GM18868 (cell line): ENCODE measurements at regions not wholly inside any gene's neighbourhood (a gene's known extent, or its start where the extent isn't known, plus 50 kb on each side); places are given as distances from the start of the nearest gene placed in this dataset.
A peak's percentile ranks its signal among the peaks of the same experiment; 100 is the strongest.
"Not testable (repeated sequence)": the region's sequence is repeated elsewhere in the genome, so short reads cannot be mapped to it uniquely, and the experiment has no call there.

Experiments used
- ATAC-seq: cut with Tn5 transposase; IDR thresholded peaks from one replicate; pipeline ENCODE4 v1.9.1; 2021; ENCODE audit warnings: mild to moderate bottlenecking, moderate library complexity; ENCODE audit not compliant: unreplicated experiment

GRCh38 chr13:61670384-61671161, 254.9 kb upstream of the PCDH20 start:
- no peak for ATAC-seq

- no peak for ATAC-seq
These were observed 249.4 kb upstream of the PCDH20 start for GRCh38 chr13:61664801-61665705.

- no peak for ATAC-seq
These were observed 238.8 kb upstream of the PCDH20 start for GRCh38 chr13:61654481-61654880.

- ATAC-seq, result no peak
These were observed 232.9 kb upstream of the PCDH20 start for GRCh38 chr13:61648547-61648946.

GRCh38 chr13:61612192-61612591, 196.5 kb upstream of the PCDH20 start:
- no peak for ATAC-seq

GRCh38 chr13:61608138-61608537, 192.5 kb upstream of the PCDH20 start:
- no peak for ATAC-seq

GRCh38 chr13:61600360-61601033, 184.8 kb upstream of the PCDH20 start:
- ATAC-seq, result no peak

GRCh38 chr13:61592489-61592888, 176.8 kb upstream of the PCDH20 start:
- no peak for ATAC-seq

GRCh38 chr13:61575973-61576372, 160.3 kb upstream of the PCDH20 start:
- no peak for ATAC-seq

- no peak for ATAC-seq
These were observed 148.0 kb upstream of the PCDH20 start for GRCh38 chr13:61563645-61564044.

- ATAC-seq, result no peak
These were observed 131.3 kb upstream of the PCDH20 start for GRCh38 chr13:61546911-61547310.

GRCh38 chr13:61546413-61546812, 130.8 kb upstream of the PCDH20 start:
- ATAC-seq, result no peak

- no peak for ATAC-seq
These were observed 120.8 kb upstream of the PCDH20 start for GRCh38 chr13:61536433-61536832.

- ATAC-seq, result peak; percentile 91
These were observed 115.9 kb upstream of the PCDH20 start for GRCh38 chr13:61531383-61532065.

GRCh38 chr13:61519214-61519613, 103.6 kb upstream of the PCDH20 start:
- not testable (repeated sequence) for ATAC-seq

- no peak for ATAC-seq
These were observed 93.3 kb upstream of the PCDH20 start for GRCh38 chr13:61508936-61509335.

GRCh38 chr13:61500176-61500575, 84.5 kb upstream of the PCDH20 start:
- no peak for ATAC-seq

GRCh38 chr13:61495648-61496047, 80.0 kb upstream of the PCDH20 start:
- ATAC-seq, result no peak

- ATAC-seq, result not testable (repeated sequence)
These were observed 77.9 kb upstream of the PCDH20 start for GRCh38 chr13:61493556-61493955.

- no peak for ATAC-seq
These were observed 70.8 kb upstream of the PCDH20 start for GRCh38 chr13:61486496-61486895.
